NCI-H748 (cell line): ENCODE measurements at regions not wholly inside any gene's neighbourhood (a gene's known extent, or its start where the extent isn't known, plus 50 kb on each side); places are given as distances from the start of the nearest gene placed in this dataset.

Experiments
- DNase-seq: peaks from one replicate; lab custom pipeline; 2025; ENCODE audit not compliant: unreplicated experiment; lab: John Stamatoyannopoulos, UW

GRCh38 chr3:104642827-104643226 lies 723.9 kb upstream of the ALCAM start:
- peak; percentile 1 for DNase-seq

- no peak for DNase-seq
Observed at GRCh38 chr3:104646196-104646595, 720.5 kb upstream of the ALCAM start.

- DNase-seq = peak; percentile 34
Observed at GRCh38 chr3:104648823-104649222, 717.9 kb upstream of the ALCAM start.

GRCh38 chr3:104669083-104669482 lies 697.6 kb upstream of the ALCAM start:
- no peak for DNase-seq

DNA sequence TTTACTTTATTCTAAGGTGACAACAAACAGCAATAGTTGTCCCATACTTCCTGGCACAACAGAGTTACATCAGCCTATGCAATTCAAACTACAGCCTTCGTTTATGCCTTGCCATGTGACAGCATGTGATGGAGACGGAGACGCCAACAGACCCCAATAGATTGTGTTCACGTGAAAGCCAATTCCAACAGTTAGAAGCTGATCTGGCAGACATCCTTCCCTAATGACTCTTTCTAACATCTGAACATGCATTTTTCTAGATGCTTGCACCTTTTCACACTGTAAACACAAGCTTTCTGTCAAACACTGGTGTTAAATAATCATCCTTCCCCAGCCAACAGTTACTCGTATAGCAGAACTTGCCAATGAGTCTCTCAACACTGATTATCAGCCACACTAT lies 694.4 kb upstream of the ALCAM start:
- DNase-seq = no peak

GRCh38 chr3:104673981-104674380 lies 692.7 kb upstream of the ALCAM start:
- no peak for DNase-seq

DNA sequence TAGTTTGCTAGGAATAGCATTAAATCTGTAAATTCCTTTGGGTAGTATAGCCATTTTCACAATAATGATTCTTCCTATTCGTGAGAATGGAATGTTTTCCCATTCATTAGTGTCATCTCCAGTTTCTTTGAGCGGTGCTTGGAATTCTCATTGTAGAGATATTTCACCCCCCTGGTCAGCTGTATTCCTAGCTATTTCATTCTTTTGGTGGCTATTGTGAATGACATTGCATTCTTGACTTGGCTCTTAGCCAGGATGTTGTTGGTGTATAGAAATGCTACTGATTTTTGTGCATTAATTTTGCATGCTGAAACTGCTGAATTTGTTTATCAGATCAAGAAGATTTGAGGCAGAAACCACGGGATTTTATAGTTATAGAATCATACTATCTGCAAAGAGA lies 690.5 kb upstream of the ALCAM start:
- DNase-seq = no peak

DNA sequence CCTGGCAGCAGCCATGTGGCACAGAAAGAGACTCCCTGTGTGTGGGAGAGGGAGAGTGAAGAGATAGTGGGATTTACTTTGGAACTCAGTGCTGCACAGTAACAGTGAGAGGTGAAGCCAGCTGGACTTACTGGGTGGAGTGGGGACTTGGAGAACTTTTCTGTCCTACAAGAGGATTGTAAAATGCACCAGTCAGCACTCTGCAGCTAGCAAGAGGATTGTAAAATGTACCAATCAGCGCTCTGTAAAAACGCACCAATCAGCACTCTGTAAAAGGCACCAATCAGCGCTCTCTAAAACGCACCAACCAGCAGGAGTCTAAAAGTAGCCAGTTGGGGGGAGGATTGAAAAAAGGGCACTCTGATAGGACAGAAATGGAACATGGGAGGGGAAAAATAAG lies 688.8 kb upstream of the ALCAM start:
- no peak for DNase-seq

DNA sequence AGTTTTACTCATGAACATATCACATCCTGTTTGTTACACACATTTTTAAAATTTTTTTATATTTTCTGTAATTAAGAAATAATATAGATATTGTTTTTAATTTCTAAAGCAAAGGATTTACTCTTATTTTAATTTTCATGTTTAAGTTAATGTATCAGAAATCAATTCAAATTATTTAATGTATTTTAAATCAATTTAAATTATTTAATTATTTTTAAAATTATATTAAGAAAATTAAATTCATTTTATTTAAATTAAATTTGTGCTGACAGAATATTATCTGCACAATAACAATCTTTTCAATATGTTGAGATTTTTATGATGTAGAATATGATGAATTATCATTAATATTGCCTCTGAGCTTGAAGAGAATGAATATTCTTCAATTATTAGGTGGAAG lies 681.2 kb upstream of the ALCAM start:
- DNase-seq = no peak

- DNase-seq = no peak
Observed at GRCh38 chr3:104687362-104687761, 679.3 kb upstream of the ALCAM start.

- DNase-seq = peak; percentile 2
Observed at GRCh38 chr3:104696470-104696869, 670.2 kb upstream of the ALCAM start.

DNA sequence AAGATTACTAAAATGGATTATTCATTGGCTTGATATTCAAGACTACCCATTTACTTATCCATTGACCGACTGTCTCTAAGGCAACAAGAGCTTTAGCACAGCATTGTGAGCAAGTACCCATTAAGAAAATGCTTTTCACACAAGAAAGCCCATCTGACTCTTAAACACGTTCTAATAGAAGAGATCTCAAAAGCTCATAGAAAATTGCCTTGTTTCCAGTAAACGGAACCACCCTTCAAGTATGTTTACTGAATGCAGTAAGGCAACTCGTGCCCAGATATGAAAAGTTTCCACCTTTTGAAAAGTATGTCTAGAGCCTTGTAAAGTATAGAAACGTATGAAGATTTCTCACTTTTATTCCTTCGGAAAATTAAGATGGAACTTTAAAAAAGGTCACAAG lies 655.3 kb upstream of the ALCAM start:
- DNase-seq = no peak

- no peak for DNase-seq
Observed at GRCh38 chr3:104715972-104716371, 650.7 kb upstream of the ALCAM start.

DNA sequence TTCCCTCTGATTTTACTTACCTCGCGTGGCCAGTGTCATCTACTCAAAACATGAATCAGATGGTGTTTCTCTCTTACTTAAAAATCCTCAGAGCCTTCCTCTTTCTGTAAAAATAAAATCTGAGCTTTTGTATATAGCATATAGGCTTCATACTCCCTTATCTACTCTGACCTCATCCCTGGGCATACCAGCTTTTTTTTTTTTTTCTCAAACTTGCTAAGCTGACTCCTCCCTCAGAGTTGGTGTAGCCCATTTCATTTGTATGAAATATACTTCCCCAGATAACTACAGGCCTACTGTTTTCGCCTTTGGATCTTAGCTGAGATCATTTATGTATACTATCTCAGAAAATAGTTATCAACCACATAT lies 648.9 kb upstream of the ALCAM start:
- DNase-seq = no peak

- no peak for DNase-seq
Observed at GRCh38 chr3:104723000-104723399, 643.7 kb upstream of the ALCAM start.

DNA sequence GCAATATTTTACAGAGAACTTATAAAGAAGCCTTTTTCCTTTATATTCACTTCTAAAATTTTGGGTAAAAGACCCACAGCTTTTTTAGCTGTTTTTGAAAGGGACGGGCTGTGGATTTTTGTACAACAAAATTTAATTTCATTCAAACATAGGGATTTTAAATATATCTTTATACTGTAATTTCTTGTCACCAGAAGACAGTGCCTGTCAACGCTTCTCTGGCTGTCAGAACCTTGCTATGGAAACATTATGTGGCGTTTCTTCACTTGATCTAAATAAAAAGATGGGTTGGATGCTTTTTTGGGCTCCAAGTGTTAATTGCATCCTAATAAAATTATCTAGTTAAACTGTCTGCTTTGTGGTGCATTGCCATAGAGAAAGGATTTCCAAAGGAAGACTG lies 635.6 kb upstream of the ALCAM start:
- DNase-seq = no peak

- DNase-seq = no peak
Observed at GRCh38 chr3:104734627-104735026, 632.1 kb upstream of the ALCAM start.

DNA sequence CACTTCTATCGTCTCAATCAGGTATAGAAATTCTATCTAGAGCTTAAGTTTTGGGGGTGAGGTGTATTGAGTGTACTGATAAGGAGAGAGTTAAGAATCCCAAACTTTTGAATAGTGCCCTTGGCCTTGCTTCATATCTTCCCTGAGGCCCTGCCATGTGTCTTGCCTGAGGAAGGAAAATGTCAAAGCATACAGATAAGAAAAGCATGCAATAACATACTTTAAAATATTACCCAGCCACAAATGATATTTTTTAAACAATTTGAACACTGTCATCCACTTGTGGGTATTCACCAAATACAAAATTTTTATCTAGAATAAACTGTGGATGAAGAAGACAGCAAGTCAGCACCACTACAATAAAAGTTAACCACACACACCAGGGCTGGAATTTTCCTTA lies 631.0 kb upstream of the ALCAM start:
- no peak for DNase-seq

DNA sequence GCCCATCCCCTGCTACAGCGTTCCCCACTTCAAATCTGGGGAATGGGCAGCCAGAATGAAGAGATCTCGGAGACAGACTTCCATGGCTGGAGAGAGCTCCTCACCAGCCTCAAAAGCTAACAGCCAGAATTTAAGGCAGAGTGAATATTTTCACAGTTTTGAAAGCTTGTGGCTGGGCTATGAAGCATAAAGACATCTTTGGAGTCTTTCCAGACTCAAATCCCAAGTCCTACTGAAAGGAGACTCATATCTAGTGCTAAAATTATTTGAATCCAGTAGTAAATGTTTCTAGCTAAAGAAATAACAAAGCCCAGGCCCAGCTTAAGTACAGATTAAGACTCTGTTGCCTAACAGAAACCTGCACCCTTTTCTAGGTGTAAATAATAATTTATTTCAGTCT lies 628.4 kb upstream of the ALCAM start:
- no peak for DNase-seq

GRCh38 chr3:104740874-104741379 lies 625.8 kb upstream of the ALCAM start:
- no peak for DNase-seq

GRCh38 chr3:104742044-104742443 lies 624.7 kb upstream of the ALCAM start:
- DNase-seq = no peak

DNA sequence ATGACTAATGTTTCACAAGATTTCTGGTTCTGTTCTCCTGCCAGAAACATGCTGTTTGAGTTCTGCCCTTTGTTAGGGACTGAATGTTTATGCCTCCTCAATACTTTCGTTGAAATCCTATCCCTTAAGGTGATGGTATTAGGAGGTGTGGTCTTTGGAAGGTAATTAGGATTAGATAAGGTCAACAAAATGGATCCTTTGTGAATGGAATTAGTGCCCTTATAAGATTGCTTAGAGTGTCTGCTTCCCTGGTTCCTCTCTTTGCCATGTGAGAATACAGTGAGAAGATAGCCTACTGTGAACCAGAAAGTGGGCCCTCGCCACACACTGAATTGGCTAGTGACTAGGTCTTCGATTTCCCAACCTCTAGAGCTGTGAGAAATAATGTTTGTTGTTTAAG lies 621.4 kb upstream of the ALCAM start:
- no peak for DNase-seq

GRCh38 chr3:104746056-104746455 lies 620.7 kb upstream of the ALCAM start:
- DNase-seq = no peak

DNA sequence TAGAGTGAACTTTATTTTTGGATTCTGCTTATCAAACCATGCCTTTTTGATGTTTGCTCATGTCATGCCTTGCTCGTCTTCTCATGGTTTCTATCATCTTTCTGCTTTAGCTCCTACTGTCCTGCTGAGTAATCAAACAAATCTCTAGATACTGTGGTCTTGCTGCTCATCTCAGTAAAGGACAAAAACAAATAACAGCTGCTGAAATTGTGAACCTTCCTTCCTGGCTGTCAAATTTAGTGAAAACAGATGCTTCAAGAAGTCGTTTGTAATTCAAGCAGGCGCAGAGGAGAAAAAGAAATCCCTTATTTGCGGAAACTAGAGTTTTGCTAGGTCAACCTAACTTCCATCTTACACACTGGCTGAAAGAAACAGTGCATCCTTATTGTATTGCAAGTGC lies 616.1 kb upstream of the ALCAM start:
- peak; percentile 58 for DNase-seq
